T-cell (primary cell): ENCODE measurements at regions not wholly inside any gene's neighbourhood (a gene's known extent, or its start where the extent isn't known, plus 50 kb on each side); places are given as distances from the start of the nearest gene placed in this dataset.

Experiments
- ATAC-seq, 4 experiments: fragments of 200-7000 bp in 3 of 4; fragments of 150-1000 bp in 1 of 4; cut with Tn5 transposase; replicated peaks in 1 of 4; 1 replicate in 3 of 4; 2 replicates in 1 of 4; pipeline ENCODE4 v1.10.0; 2021; ENCODE audit warnings: moderate library complexity in 3 of 4, mild to moderate bottlenecking in 2 of 4, moderate number of reproducible peaks in 1 of 4
- CTCF ChIA-PET, 2 donors: fragments of 300-600 bp; sonication (Branson Sonifier 250); formaldehyde crosslinking; loops; one replicate each; lab custom pipeline; 2022; ENCODE audit warnings: antibody characterized with exemption in 2 of 2; lab: Charles Lee
- POLR2A ChIA-PET, 2 donors: fragments of 300-600 bp; sonication (Branson Sonifier 250); formaldehyde crosslinking; loops; one replicate each; lab custom pipeline; 2022; ENCODE audit warnings: antibody characterized with exemption in 2 of 2; lab: Charles Lee
- DNase-seq, 35 experiments: peaks; one replicate each; pipeline versions ENCODE4 v3.0.0 to v3.0.0-alpha.2; 2013 to 2023
- H3K27ac ChIP-seq: one replicate; pipeline ENCODE4 v1.5.1; 2013; ENCODE audit warnings: low read length
- H3K27me3 ChIP-seq, 2 experiments: replicated peaks in 1 of 2; 1 replicate in 1 of 2; 2 replicates in 1 of 2; pipeline versions ENCODE4 v1.6.1 to v1.7.0; 2013; ENCODE audit warnings: low read length in 1 of 2, mixed read lengths in 1 of 2; ENCODE audit not compliant: control insufficient read depth in 2 of 2, insufficient read depth in 2 of 2; ENCODE audit errors: extremely low read depth in 1 of 2
- H3K36me3 ChIP-seq, 2 donors: 1 replicate in 1 of 2; 2 replicates in 1 of 2; pipeline versions ENCODE4 v1.6.1 to v1.7.0; 2013; ENCODE audit warnings: low read length in 1 of 2; ENCODE audit not compliant: control insufficient read depth in 2 of 2, insufficient read depth in 1 of 2; ENCODE audit errors: extremely low read depth in 1 of 2
- H3K4me1 ChIP-seq, 2 experiments: 1 replicate in 1 of 2; 2 replicates in 1 of 2; pipeline versions ENCODE4 v1.6.1 to v1.7.0; 2013; ENCODE audit warnings: low read length in 2 of 2, mixed read lengths in 1 of 2; ENCODE audit not compliant: insufficient read depth in 2 of 2, control insufficient read depth in 1 of 2; ENCODE audit errors: extremely low read depth in 1 of 2
- H3K4me3 ChIP-seq, 2 donors: 1 replicate in 1 of 2; 2 replicates in 1 of 2; pipeline versions ENCODE4 v1.5.1 to v1.7.0; 2013; ENCODE audit warnings: mild to moderate bottlenecking in 2 of 2, low read length in 1 of 2, moderate library complexity in 1 of 2; ENCODE audit not compliant: control insufficient read depth in 1 of 2; ENCODE audit errors: extremely low read depth in 1 of 2
- H3K9me3 ChIP-seq: 2 replicates; pipeline ENCODE4 v1.7.0; 2013
- H3K27ac Mint-ChIP-seq, 2 donors: one replicate each; pipeline ENCODE4 v1.8.0; 2020 to 2021; ENCODE audit warnings: mild to moderate bottlenecking in 2 of 2, mixed read lengths in 2 of 2
- H3K27me3 Mint-ChIP-seq, 2 donors: one replicate each; pipeline ENCODE4 v1.8.0; 2021 to 2022; ENCODE audit warnings: mixed read lengths in 2 of 2
- H3K36me3 Mint-ChIP-seq: one replicate; pipeline ENCODE4 v1.8.0; 2021; ENCODE audit warnings: mixed read lengths
- H3K4me1 Mint-ChIP-seq, 3 donors: one replicate each; pipeline ENCODE4 v1.8.0; 2020 to 2022; ENCODE audit warnings: mixed read lengths in 3 of 3, mild to moderate bottlenecking in 1 of 3
- H3K4me3 Mint-ChIP-seq, 3 donors: one replicate each; pipeline ENCODE4 v1.8.0; 2020 to 2022; ENCODE audit warnings: mild to moderate bottlenecking in 3 of 3, mixed read lengths in 3 of 3, moderate library complexity in 3 of 3
- H3K9me3 Mint-ChIP-seq, 3 donors: one replicate each; pipeline ENCODE4 v1.8.0; 2020 to 2022; ENCODE audit warnings: mixed read lengths in 3 of 3
- WGBS: methylation state at CpG from one replicate; pipeline ENCODE4 v1.1.5; 2013; ENCODE audit warnings: missing lambda C conversion rate; ENCODE audit not compliant: insufficient coverage; 5-methylcytosine and 5-hydroxymethylcytosine counted together

DNA sequence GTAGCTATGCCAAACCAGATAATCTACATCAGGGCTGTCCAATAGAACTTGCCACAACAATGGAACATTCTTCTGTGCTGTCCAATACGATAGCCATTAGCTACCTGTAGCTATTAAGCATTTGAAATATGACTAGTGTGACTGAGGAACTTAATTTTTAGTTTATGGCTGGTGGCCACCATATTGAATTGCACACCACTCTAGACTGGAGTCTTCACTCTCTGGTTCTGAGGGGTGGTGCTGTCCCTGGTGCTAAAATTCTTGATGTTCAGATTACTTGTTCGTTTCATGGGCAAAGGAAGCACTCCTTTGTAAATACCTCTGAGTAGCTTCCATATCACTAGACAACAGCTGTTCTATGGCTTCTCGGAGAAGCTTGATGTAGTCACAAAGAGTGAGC lies 296.6 kb downstream of the NPIPA8 start:
- no CpG with 5 or more reads among the region's 3 CpGs for WGBS

DNA sequence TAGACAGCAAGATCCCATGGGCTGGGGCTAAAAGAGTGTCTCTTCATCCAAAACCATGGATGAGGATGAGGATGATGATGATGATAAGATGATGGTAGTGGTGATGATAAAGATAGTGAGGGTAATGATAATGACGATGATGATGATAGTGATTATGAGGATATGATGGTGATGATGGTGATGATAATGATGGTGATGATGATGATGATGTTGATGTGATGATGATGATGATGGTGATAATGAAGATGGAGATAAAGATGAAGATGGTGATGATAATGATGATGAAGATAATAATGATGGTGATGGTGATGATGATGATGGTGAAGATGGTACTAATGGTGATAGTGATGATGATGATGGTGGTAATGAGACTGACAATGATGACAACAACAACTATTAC lies 299.5 kb downstream of the NPIPA8 start:
- Histone ChIP-seq H3K4me3 (no peak overlapping the region), H3K9me3 (no peaks in the 10 kb centered on the region), H3K27ac (no peak overlapping the region), H3K4me1 (no peaks in the 10 kb centered on the region), H3K36me3 (no peaks in the 10 kb centered on the region), H3K27me3 (no peaks in the 10 kb centered on the region)
- Mint-ChIP-seq H3K9me3 (peaks cover 0 to 5% (median 0%) of the 10 kb centered on the region in 3 donors), H3K36me3 (no peaks in the 10 kb centered on the region), H3K27ac (no peak overlapping the region), H3K4me3 (no peak overlapping the region), H3K27me3 (peaks cover 0 to 12% of the 10 kb centered on the region in 2 donors), H3K4me1 (no peaks in the 10 kb centered on the region)
- CTCF ChIA-PET: interaction anchor here in 1 of 2 donors (0.6 kb wide), 1 partner anchor 9 kb away, joined by 5 read pairs; no protein-coding TSS in a partner anchor
- 100% methylated on average over 1 of the region's 1 CpG for WGBS
- DNase-seq: no peak
- POLR2A ChIA-PET: no interaction called here
- ATAC-seq: no peak

More for the DNA sequence above, 296.6 kb downstream of the NPIPA8 start:
- H3K4me3 Mint-ChIP-seq: no peak overlapping the region
- Histone ChIP-seq H3K9me3 (no peaks in the 10 kb centered on the region), H3K27ac (no peak overlapping the region), H3K4me3 (no peak overlapping the region), H3K4me1 (no peaks in the 10 kb centered on the region), H3K27me3 (no peaks in the 10 kb centered on the region), H3K36me3 (no peaks in the 10 kb centered on the region)
- ATAC-seq (no peak), DNase-seq (no peak)
- H3K4me1 Mint-ChIP-seq: no peaks in the 10 kb centered on the region
- no peak overlapping the region for H3K27ac Mint-ChIP-seq
- POLR2A ChIA-PET: no interaction called here
- peaks cover 0 to 17% of the 10 kb centered on the region in 2 donors for H3K27me3 Mint-ChIP-seq
- CTCF ChIA-PET: no interaction called here
- no peaks in the 10 kb centered on the region for H3K36me3 Mint-ChIP-seq
- H3K9me3 Mint-ChIP-seq: peaks cover 0 to 5% (median 0%) of the 10 kb centered on the region in 3 donors

DNA sequence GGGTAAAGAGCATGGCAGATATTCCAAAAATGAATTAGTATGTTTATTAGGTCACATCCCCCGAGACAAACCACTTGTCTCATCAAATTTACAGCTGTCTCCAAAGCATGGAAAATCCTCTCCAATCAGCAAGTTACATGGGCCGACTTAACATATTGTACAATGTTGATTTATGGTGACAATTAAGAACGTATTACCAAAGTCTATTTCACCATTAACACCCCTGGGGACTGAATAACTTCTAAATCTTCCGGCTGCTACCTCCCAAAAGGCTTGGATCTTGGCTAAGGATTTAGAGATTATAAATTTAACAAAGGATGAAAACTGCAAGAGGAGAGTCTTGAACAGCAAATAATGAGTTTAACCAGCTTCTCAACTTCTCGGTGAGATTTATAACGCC lies 311.9 kb downstream of the NPIPA8 start:
- Histone ChIP-seq H3K27ac (no peak overlapping the region), H3K9me3 (no peaks in the 10 kb centered on the region), H3K4me1 (no peaks in the 10 kb centered on the region), H3K4me3 (no peak overlapping the region), H3K36me3 (no peaks in the 10 kb centered on the region), H3K27me3 (no peaks in the 10 kb centered on the region)
- ATAC-seq (no peak), DNase-seq (no peak)
- Mint-ChIP-seq H3K27ac (no peak overlapping the region), H3K4me3 (no peak overlapping the region), H3K4me1 (no peaks in the 10 kb centered on the region), H3K36me3 (no peaks in the 10 kb centered on the region), H3K9me3 (peaks cover 0 to 4% (median 0%) of the 10 kb centered on the region in 3 donors), H3K27me3 (peaks cover 13 to 15% of the 10 kb centered on the region in 2 donors)
- ChIA-PET POLR2A (no interaction called here), CTCF (no interaction called here)
- no CpG with 5 or more reads among the region's 6 CpGs for WGBS

DNA sequence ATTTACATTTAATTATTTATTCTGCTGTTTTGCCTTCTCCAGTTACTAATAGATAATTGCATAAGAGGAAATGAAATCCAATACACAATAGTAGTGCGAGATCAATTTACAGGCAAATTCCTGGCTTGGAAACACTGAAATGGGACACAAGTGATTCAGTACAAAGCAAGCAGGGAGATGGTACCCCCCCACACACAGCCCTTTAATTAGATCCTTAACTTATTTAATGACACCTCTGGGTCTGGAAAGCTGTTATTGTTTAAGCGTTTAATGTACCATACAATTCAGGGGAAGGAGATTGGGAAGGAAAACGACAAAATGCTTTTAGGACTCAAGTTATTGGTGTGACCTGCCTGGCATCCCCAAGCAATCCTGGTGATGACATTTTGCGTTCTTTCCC lies 318.2 kb downstream of the NPIPA8 start:
- CTCF ChIA-PET: no interaction called here
- Histone ChIP-seq H3K4me1 (no peaks in the 10 kb centered on the region), H3K27ac (no peak overlapping the region), H3K36me3 (no peaks in the 10 kb centered on the region), H3K27me3 (no peaks in the 10 kb centered on the region), H3K4me3 (no peak overlapping the region), H3K9me3 (no peaks in the 10 kb centered on the region)
- no peak for ATAC-seq
- H3K36me3 Mint-ChIP-seq: no peaks in the 10 kb centered on the region
- POLR2A ChIA-PET: no interaction called here
- no peak for DNase-seq
- peaks cover 5 to 9% of the 10 kb centered on the region in 2 donors for H3K27me3 Mint-ChIP-seq
- no peak overlapping the region for H3K27ac Mint-ChIP-seq
- WGBS: no CpG with 5 or more reads among the region's 4 CpGs
- no peaks in the 10 kb centered on the region for H3K4me1 Mint-ChIP-seq
- H3K4me3 Mint-ChIP-seq: no peak overlapping the region
- H3K9me3 Mint-ChIP-seq: peaks cover 0 to under 1% (median 0%) of the 10 kb centered on the region in 3 donors

DNA sequence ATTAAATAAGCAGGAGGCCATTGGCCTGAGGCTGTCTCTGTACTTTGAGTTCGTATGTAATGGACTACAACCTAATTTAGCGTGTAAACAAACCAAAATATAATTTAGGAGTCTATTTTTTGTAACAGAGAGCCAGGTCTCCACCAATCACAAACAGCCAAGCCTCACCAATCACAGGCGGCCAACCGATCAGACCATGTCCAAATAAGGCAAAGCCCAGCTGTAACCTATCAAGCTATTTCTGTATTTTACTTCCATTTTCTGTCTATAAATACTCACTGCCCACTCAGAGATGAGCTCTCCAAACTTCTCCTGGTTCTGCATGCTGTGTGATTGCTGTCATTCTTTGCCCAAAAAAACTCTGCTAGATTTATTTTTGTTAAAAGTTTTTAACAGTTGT lies 322.7 kb downstream of the NPIPA8 start:
- Histone ChIP-seq H3K9me3 (no peaks in the 10 kb centered on the region), H3K27ac (no peak overlapping the region), H3K27me3 (peaks cover 0 to 3% of the 10 kb centered on the region in 2 experiments), H3K4me1 (no peaks in the 10 kb centered on the region), H3K4me3 (no peak overlapping the region), H3K36me3 (no peaks in the 10 kb centered on the region)
- ChIA-PET CTCF (no interaction called here), POLR2A (no interaction called here)
- peaks cover 7% of the 10 kb centered on the region in 2 donors for H3K27me3 Mint-ChIP-seq
- 92% methylated on average over 2 of the region's 4 CpGs for WGBS
- H3K27ac Mint-ChIP-seq: no peak overlapping the region
- DNase-seq (no peak), ATAC-seq (no peak)
- no peaks in the 10 kb centered on the region for H3K36me3 Mint-ChIP-seq
- no peaks in the 10 kb centered on the region for H3K4me1 Mint-ChIP-seq
- no peak overlapping the region for H3K4me3 Mint-ChIP-seq
- H3K9me3 Mint-ChIP-seq: peaks cover 0 to 5% (median 0%) of the 10 kb centered on the region in 3 donors

DNA sequence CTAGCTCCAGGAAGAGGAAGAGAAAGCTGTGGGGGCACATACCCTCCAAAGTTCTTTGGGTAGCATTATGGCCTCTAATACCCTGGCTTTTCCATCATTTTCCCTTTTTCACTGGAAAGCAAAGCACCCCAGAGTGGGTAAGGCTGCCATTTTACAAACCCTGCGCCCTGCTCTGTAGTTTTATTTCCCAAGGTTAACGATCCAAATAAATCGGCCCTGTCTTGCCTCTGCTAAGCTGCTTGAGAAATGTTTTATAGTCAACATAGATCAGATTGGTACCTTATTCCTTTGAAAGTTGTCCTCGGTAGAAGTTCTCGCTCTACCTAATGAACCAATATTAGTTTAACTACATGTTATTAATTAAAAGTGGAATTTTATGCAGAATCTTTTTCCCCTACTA lies 328.2 kb downstream of the NPIPA8 start:
- POLR2A ChIA-PET: no interaction called here
- no peak for ATAC-seq

DNA sequence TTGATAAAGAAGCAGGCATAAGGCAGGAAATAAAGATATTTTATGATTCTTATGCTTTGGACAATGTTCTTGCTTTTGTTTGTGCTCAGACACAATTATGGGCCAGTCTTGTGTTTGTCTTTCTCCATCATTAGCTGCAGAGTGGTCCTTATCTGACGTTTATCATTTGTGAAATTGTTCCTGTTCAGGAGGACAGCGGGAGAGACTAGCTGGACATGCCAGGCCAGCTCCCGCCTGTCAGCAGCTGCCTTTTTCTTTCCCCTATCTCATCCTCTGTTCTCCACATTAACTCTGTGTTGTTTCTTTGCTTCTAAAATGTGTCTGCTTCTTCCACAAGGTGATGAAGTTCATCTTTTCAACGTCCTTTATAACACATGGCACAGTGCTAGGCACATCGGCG lies 333.5 kb downstream of the NPIPA8 start:
- DNase-seq: no peak
- no peaks in the 10 kb centered on the region for H3K9me3 ChIP-seq
- no peak for ATAC-seq
- H3K36me3 ChIP-seq: no peaks in the 10 kb centered on the region
- H3K27me3 Mint-ChIP-seq: peaks cover 0 to 1% of the 10 kb centered on the region in 2 donors
- H3K4me1 ChIP-seq: no peaks in the 10 kb centered on the region
- H3K36me3 Mint-ChIP-seq: no peaks in the 10 kb centered on the region
- ChIA-PET POLR2A (no interaction called here), CTCF (no interaction called here)
- no peaks in the 10 kb centered on the region for H3K9me3 Mint-ChIP-seq
- WGBS: 92% methylated on average over 6 of the region's 6 CpGs
- no peak overlapping the region for H3K27ac Mint-ChIP-seq
- H3K4me3 Mint-ChIP-seq: no peak overlapping the region
- peaks cover 0 to 2% of the 10 kb centered on the region in 2 experiments for H3K27me3 ChIP-seq
- no peak overlapping the region for H3K27ac ChIP-seq
- H3K4me3 ChIP-seq: no peak overlapping the region
- no peaks in the 10 kb centered on the region for H3K4me1 Mint-ChIP-seq

More for the DNA sequence above, 328.2 kb downstream of the NPIPA8 start:
- CTCF ChIA-PET: no interaction called here
- Histone ChIP-seq H3K4me1 (no peaks in the 10 kb centered on the region), H3K4me3 (no peak overlapping the region), H3K9me3 (no peaks in the 10 kb centered on the region), H3K36me3 (no peaks in the 10 kb centered on the region), H3K27ac (no peak overlapping the region), H3K27me3 (peaks cover 0 to 3% of the 10 kb centered on the region in 2 experiments)
- no peak for DNase-seq
- Mint-ChIP-seq H3K4me1 (no peaks in the 10 kb centered on the region), H3K4me3 (no peak overlapping the region), H3K36me3 (no peaks in the 10 kb centered on the region), H3K27me3 (peaks cover 0 to 8% of the 10 kb centered on the region in 2 donors), H3K27ac (no peak overlapping the region), H3K9me3 (peaks cover 0 to 5% (median 0%) of the 10 kb centered on the region in 3 donors)
- WGBS: 90% methylated on average over 2 of the region's 5 CpGs
